H1 (cell line): ENCODE measurements at regions not wholly inside any gene's neighbourhood (a gene's known extent, or its start where the extent isn't known, plus 50 kb on each side); places are given as distances from the start of the nearest gene placed in this dataset.

ENCODE experiments used
- BCL11A ChIP-seq, 2 experiments: IDR thresholded peaks; one replicate each; pipeline ENCODE4 v1.6.1; 2011; ENCODE audit warnings: low read depth in 2 of 2, low read length in 2 of 2, mild to moderate bottlenecking in 2 of 2
- EP300 ChIP-seq, 2 experiments: IDR thresholded peaks; 1 replicate in 1 of 2; 2 replicates in 1 of 2; pipeline ENCODE4 v1.6.1; 2011 to 2012; ENCODE audit warnings: low read depth in 2 of 2, low read length in 2 of 2, mild to moderate bottlenecking in 2 of 2, borderline replicate concordance in 1 of 2, inconsistent platforms in 1 of 2, moderate library complexity in 1 of 2
- FOSL1 ChIP-seq: IDR thresholded peaks from 2 replicates; pipeline ENCODE4 v1.6.1; 2011; ENCODE audit warnings: mild to moderate bottlenecking, low read depth, low read length, moderate library complexity; ENCODE audit not compliant: insufficient read depth
- JUN ChIP-seq: IDR thresholded peaks from 2 replicates; pipeline ENCODE4 v1.6.1; 2011; ENCODE audit warnings: low read depth, mild to moderate bottlenecking, improper control_type of control experiment, low read length
- TF ChIP-seq, protein P1 (sequence below): IDR thresholded peaks from 2 replicates; pipeline ENCODE4 v1.6.1; 2012; ENCODE audit warnings: inconsistent platforms

DNA sequence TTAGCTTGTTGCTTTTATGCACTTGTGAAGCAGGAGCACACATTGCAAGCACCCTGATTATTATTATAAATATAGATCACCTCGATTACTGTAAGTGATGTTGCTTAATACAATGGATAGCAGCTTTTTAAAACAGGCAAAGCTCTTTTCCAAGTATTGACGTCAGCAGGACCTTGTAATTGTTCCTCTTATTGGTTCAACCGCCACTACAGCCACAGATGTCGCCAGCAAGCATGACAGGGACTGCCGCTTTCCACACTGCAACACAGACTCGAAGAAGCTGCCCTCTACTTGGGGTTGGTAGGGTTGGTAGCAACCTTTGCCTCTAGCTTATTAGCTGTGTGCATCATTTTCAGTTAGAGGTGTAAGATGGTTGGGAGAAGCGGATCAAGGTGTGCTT, 167.6 kb downstream of the ZNF365 start (continued):
- TF ChIP-seq BCL11A (IDR thresholded peaks at IDR 0.05; ENCODE audit: low read depth in 2 of 2, low read length in 2 of 2) (no peak), FOSL1 (no peak), EP300 (IDR thresholded peaks at IDR 0.05; ENCODE audit: borderline replicate concordance in 1 of 2, low read depth in 2 of 2, low read length in 2 of 2) (no peak), JUN (no peak)
- TF ChIP-seq, protein P1, sequence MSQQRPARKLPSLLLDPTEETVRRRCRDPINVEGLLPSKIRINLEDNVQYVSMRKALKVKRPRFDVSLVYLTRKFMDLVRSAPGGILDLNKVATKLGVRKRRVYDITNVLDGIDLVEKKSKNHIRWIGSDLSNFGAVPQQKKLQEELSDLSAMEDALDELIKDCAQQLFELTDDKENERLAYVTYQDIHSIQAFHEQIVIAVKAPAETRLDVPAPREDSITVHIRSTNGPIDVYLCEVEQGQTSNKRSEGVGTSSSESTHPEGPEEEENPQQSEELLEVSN: no peak
- TF ChIP-seq, all 59 proteins: peak for 0
